D721Med (cell line): ENCODE measurements at regions not wholly inside any gene's neighbourhood (a gene's known extent, or its start where the extent isn't known, plus 50 kb on each side); places are given as distances from the start of the nearest gene placed in this dataset.

Source experiments
- DNase-seq: peaks from one replicate; pipeline ENCODE4 v3.0.0; 2011; ENCODE audit warnings: low spot score; ENCODE audit not compliant: insufficient read length
- FAIRE-seq: peaks from 2 replicates; lab custom pipeline; 2011; peaks lifted over from hg19 to GRCh38; lab: Jason Lieb, UNC
- CTCF ChIP-seq: IDR thresholded peaks from 2 replicates; pipeline ENCODE4 v1.5.1; 2012; ENCODE audit warnings: mild to moderate bottlenecking, control low read depth; ENCODE audit not compliant: insufficient read depth; ENCODE audit errors: missing control alignments

GRCh38 chr1:198943484-198944187, 304.8 kb downstream of the PTPRC start:
- no peak for TF ChIP-seq CTCF
- FAIRE-seq (no peak), DNase-seq (no peak)

GRCh38 chr1:198947456-198947855, 308.6 kb downstream of the PTPRC start:
- no peak for TF ChIP-seq CTCF
- FAIRE-seq (peak; percentile 88), DNase-seq (no peak)

GRCh38 chr1:198948895-198949659, 310.2 kb downstream of the PTPRC start:
- FAIRE-seq (no peak), DNase-seq (no peak)
- TF ChIP-seq CTCF = no peak

DNA sequence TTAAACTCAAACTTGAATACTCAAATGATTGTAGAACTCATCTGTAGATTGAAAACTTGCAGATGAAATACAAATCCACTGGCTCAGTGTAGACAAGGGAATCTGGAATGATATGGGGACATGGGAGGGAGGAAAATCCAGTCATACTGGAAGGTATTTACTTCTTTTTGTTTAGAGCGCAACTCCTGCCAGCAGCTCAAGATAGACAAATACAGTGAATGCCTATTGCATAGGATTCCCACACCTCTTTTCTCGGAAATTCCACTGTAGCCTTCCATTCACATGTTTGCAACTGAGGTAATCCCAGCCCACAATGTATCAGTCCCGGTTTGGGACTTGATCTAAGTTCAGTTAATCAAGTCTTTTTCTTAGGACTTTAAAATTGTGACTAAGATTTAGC, 311.2 kb downstream of the PTPRC start:
- peak; percentile 21 for FAIRE-seq
- DNase-seq = no peak
- no peak for TF ChIP-seq CTCF

- DNase-seq (no peak), FAIRE-seq (no peak)
- no peak for TF ChIP-seq CTCF
Observed at GRCh38 chr1:198955085-198955484, 316.2 kb downstream of the PTPRC start.

DNA sequence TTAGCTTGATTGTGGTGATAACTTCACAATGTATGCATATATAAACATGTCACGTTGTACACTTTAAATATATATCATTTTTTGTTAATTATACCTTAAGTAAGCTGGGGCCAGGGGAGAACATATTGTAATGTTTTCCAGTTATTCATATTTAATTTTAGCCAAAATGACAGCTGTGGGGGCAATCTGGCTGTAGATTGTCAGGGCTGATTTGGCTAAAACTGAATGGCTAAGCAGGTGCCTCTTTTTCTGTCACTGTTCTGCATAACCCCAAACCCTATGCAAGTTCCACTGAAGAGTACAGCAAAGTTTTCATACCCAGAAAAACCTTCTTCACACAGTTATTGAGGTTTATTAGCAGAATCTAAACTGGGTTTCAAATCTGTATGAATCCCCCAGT, 318.2 kb downstream of the PTPRC start:
- FAIRE-seq (peak; percentile 11), DNase-seq (no peak)
- TF ChIP-seq CTCF = no peak

DNA sequence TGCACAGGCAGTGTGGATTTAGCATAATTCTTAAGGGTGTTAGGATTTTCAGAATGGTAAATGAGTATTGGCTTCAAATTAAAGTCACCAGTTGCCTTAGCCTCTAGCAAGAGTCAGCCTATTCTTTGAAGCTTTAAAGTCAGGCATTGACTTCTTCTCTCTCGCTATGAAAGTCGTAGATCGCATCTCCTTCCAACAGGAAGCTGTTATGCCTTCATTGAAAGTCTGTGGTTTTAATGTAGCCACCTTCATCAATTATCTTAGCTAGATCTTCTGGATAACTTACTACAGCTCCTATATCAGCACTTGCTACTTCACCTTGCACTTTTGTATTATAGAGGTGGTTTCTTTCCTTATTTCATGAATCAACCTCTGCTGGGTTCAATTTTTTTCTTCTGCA, 320.2 kb downstream of the PTPRC start:
- peak; percentile 85 for FAIRE-seq
- TF ChIP-seq CTCF = no peak
- no peak for DNase-seq
